22Rv1 (cell line): ENCODE measurements at regions not wholly inside any gene's neighbourhood (a gene's known extent, or its start where the extent isn't known, plus 50 kb on each side); places are given as distances from the start of the nearest gene placed in this dataset.

Experiments used
- CTCF ChIP-seq: fragments of 450-650 bp; IDR thresholded peaks from 2 replicates; pipeline ENCODE4 v1.5.1; 2017; ENCODE audit warnings: mild to moderate bottlenecking
- ZFX ChIP-seq: fragments of 450-650 bp; IDR thresholded peaks from 2 replicates; pipeline ENCODE4 v1.6.1; 2017; ENCODE audit warnings: antibody characterized with exemption, borderline replicate concordance

- TF ChIP-seq CTCF = no peak
- TF ChIP-seq ZFX = no peak
Observed at GRCh38 chr12:42732908-42733411, 143.4 kb upstream of the PRICKLE1 start.
